HepG2 (cell line): ENCODE measurements at regions not wholly inside any gene's neighbourhood (a gene's known extent, or its start where the extent isn't known, plus 50 kb on each side); places are given as distances from the start of the nearest gene placed in this dataset.

ENCODE experiments used
- ATAC-seq: fragments of 200-7000 bp; cut with Tn5 transposase; 3 replicates; pipeline ENCODE4 v1.9.1; 2020; ENCODE audit warnings: mild to moderate bottlenecking, moderate library complexity
- BruUV-seq: library from RNA; stranded (reverse); fragments of 400-500 nt; replicated peaks from 2 replicates; lab custom pipeline; 2021; lab: Mats Ljungman, UMichigan
- CTCF ChIA-PET: fragments of 300-600 bp; formaldehyde crosslinking; extraction: SDS; loops from one replicate; lab custom pipeline; 2021; ENCODE audit warnings: low total read pairs, inconsistent platforms, low intra/inter-chr PET ratio; lab: Yijun Ruan, JAX
- POLR2A ChIA-PET: fragments of 350-600 bp; sonication (Branson Sonifier 250); formaldehyde crosslinking; loops from one replicate; lab custom pipeline; 2020; ENCODE audit warnings: antibody characterized with exemption, inconsistent platforms; lab: Yijun Ruan, JAX
- DNase-seq: peaks from one replicate; pipeline ENCODE4 v3.0.0-alpha.2; 2015; ENCODE audit warnings: low spot score
- FAIRE-seq: peaks from 3 replicates; lab custom pipeline; 2011; peaks lifted over from hg19 to GRCh38; lab: Jason Lieb, UNC
- H2AFZ ChIP-seq: one replicate; pipeline ENCODE4 v1.6.1; 2011; ENCODE audit warnings: low read length, inconsistent platforms
- H3K27ac ChIP-seq: fragments of 300-600 bp; 3 replicates; pipeline ENCODE4 v1.8.0; 2011; ENCODE audit warnings: mixed run types, mild to moderate bottlenecking, mixed read lengths, low read length, inconsistent platforms; ENCODE audit not compliant: insufficient read depth; ENCODE audit errors: extremely low read length
- H3K27me3 ChIP-seq, 2 experiments: fragments of 200-600 bp in 1 of 2; 2 replicates in 1 of 2; 3 replicates in 1 of 2; pipeline versions ENCODE4 v1.6.0 to v1.8.0; 2011; ENCODE audit warnings: low read length in 2 of 2, mild to moderate bottlenecking in 2 of 2, moderate library complexity in 2 of 2, inconsistent platforms in 1 of 2; ENCODE audit not compliant: insufficient read depth in 2 of 2, control insufficient read depth in 1 of 2
- H3K36me3 ChIP-seq, 2 experiments: fragments of 200-600 bp in 1 of 2; replicated peaks in 1 of 2; 2 replicates in 1 of 2; 3 replicates in 1 of 2; pipeline versions ENCODE4 v1.5.1 to v1.8.0; 2011; ENCODE audit warnings: low read length in 2 of 2, inconsistent platforms in 1 of 2; ENCODE audit not compliant: insufficient read depth in 2 of 2, control insufficient read depth in 1 of 2
- H3K4me1 ChIP-seq: 2 replicates; pipeline ENCODE4 v1.5.1; 2012; ENCODE audit warnings: low read length, inconsistent platforms; ENCODE audit not compliant: insufficient read depth
- H3K4me2 ChIP-seq: 2 replicates; pipeline ENCODE4 v1.6.0; 2011; ENCODE audit warnings: low read depth, low read length, inconsistent platforms
- H3K4me3 ChIP-seq, 3 experiments: fragments of 200-600 bp in 1 of 3; sonication (generic), shearing (Covaris generic) in 1 of 3; replicated peaks in 1 of 3; 2 replicates each; pipeline ENCODE4 v1.5.1; 2011 to 2016; ENCODE audit warnings: low read length in 3 of 3, inconsistent platforms in 2 of 3, low read depth in 2 of 3, mild to moderate bottlenecking in 2 of 3, control low read depth in 1 of 3, mixed read lengths in 1 of 3; ENCODE audit not compliant: insufficient read depth in 1 of 3
- H3K79me2 ChIP-seq: one replicate; pipeline ENCODE4 v1.6.1; 2011; ENCODE audit warnings: low read length, inconsistent platforms; ENCODE audit not compliant: insufficient read depth
- H3K9ac ChIP-seq: 2 replicates; pipeline ENCODE4 v1.6.0; 2011; ENCODE audit warnings: mild to moderate bottlenecking, low read depth, low read length, inconsistent platforms; ENCODE audit not compliant: insufficient read depth
- H3K9me3 ChIP-seq: 2 replicates; pipeline ENCODE4 v1.5.1; 2012; ENCODE audit warnings: mild to moderate bottlenecking, low read length
- H4K20me1 ChIP-seq: 2 replicates; pipeline ENCODE4 v1.6.0; 2011; ENCODE audit warnings: inconsistent platforms, mild to moderate bottlenecking, low read length, moderate library complexity; ENCODE audit not compliant: insufficient read depth
- HIC2 ChIP-seq: sonication (generic); formaldehyde crosslinking; IDR thresholded peaks from 2 replicates; pipeline ENCODE4 v1.9.0; 2022; ENCODE audit warnings: low read depth, missing genetic modification reagents
- PRDM10 ChIP-seq: sonication (generic); formaldehyde crosslinking; IDR thresholded peaks from 2 replicates; pipeline ENCODE4 v1.4.0; 2020; ENCODE audit warnings: low read depth, missing genetic modification reagents
- SNAPC4 ChIP-seq: sonication (generic); formaldehyde crosslinking; IDR thresholded peaks from 2 replicates; pipeline ENCODE4 v1.4.0; 2020; ENCODE audit warnings: mild to moderate bottlenecking, missing genetic modification reagents
- ZNF512B ChIP-seq: sonication (generic); formaldehyde crosslinking; IDR thresholded peaks from 2 replicates; pipeline ENCODE4 v1.5.1; 2020; ENCODE audit warnings: missing genetic modification reagents, mild to moderate bottlenecking, borderline replicate concordance
- ZSCAN9 ChIP-seq: IDR thresholded peaks from 2 replicates; pipeline ENCODE4 v1.6.1; 2016; ENCODE audit warnings: borderline replicate concordance
- WGBS: methylation state at CpG from one replicate; pipeline ENCODE4 v1.1.6; 2017; ENCODE audit warnings: low lambda C conversion rate; 5-methylcytosine and 5-hydroxymethylcytosine counted together
- in situ Hi-C: cut with HindIII; loops from 2 replicates; pipeline ENCODE4 v1.10.0; 2017; ENCODE audit warnings: low pct_unique_long_range_greater_than_20kb; ENCODE audit not compliant: extremely low pct_ligation_motif_present
- intact Hi-C: fragments of 100-400 bp; cut with micrococcal nuclease; formaldehyde crosslinking; loops from one replicate; pipeline ENCODE4 v1.10.0; 2022; ENCODE audit not compliant: unreplicated experiment
- TF ChIP-seq, protein P1 (sequence below): sonication (generic); formaldehyde crosslinking; IDR thresholded peaks from 2 replicates; pipeline ENCODE4 v1.4.0; 2020; ENCODE audit warnings: mild to moderate bottlenecking, missing genetic modification reagents

- in situ Hi-C loops, result no loop called here
- DNase-seq, result no peak
Measured at GRCh38 chr16:7861891-7862582, 529.4 kb downstream of the RBFOX1 start.

More at GRCh38 chr16:7861891-7862582, 529.4 kb downstream of the RBFOX1 start:
- H3K79me2 ChIP-seq, result no peaks in the 10 kb centered on the region
- no peaks in the 10 kb centered on the region for H3K4me1 ChIP-seq
- no peak for TF ChIP-seq PRDM10 (CRISPR knock-in tag)
- TF ChIP-seq SNAPC4 (CRISPR knock-in tag), result no peak
- no peak for TF ChIP-seq HIC2 (CRISPR knock-in tag)
- TF ChIP-seq ZNF512B (CRISPR knock-in tag), result no peak
- no peak for TF ChIP-seq ZSCAN9 (CRISPR knock-in tag)
- TF ChIP-seq, protein P1, sequence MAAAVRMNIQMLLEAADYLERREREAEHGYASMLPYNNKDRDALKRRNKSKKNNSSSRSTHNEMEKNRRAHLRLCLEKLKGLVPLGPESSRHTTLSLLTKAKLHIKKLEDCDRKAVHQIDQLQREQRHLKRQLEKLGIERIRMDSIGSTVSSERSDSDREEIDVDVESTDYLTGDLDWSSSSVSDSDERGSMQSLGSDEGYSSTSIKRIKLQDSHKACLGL (CRISPR knock-in tag), result no peak
- H4K20me1 ChIP-seq, result no peaks in the 10 kb centered on the region
- H3K9me3 ChIP-seq, result peaks cover 57% of the 10 kb centered on the region
- H3K4me3 ChIP-seq, result no peak overlapping the region
- no peak overlapping the region for H2AFZ ChIP-seq
- CTCF ChIA-PET, result no interaction called here
- intact Hi-C loops, result no loop called here
- WGBS, result 5% methylated on average over 3 of the region's 3 CpGs
- H3K36me3 ChIP-seq, result no peaks in the 10 kb centered on the region
- H3K27me3 ChIP-seq, result no peaks in the 10 kb centered on the region
- no peak for ATAC-seq
- H3K27ac ChIP-seq, result no peak overlapping the region
- no peak overlapping the region for H3K9ac ChIP-seq
- POLR2A ChIA-PET, result no interaction called here
- no peak overlapping the region for H3K4me2 ChIP-seq
- FAIRE-seq, result no peak
- BruUV-seq, result no TSS peak
